ENCODE measurements at regions not wholly inside any gene's neighbourhood (a gene's known extent, or its start where the extent isn't known, plus 50 kb on each side); places are given as distances from the start of the nearest gene placed in this dataset.

- WGBS = 100% methylated on average over 3 of the region's 6 CpGs
Observed at GRCh38 chr9:81755721-81756120, 66.4 kb upstream of the TLE1 start.

DNA sequence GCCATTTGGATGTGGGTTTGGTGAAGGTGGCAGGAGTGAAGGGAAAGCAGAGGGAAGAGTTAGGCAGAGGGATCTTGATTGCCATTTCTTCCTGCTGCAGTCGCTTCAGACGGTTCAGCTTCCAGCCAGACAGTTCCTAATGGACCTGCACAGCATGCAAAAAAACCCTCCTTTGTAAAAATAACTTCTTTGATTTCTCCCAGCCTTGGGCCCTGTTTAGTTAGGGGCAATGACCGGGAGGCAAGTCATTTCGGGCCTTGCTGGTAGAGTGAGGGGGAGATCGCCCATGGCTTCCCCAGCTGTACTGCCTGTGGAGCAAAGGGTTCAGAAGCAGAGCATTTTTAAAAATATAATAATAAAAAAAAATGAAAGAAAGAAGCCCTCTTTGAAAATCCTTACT is 67.2 kb upstream of the TLE1 start:
- Histone ChIP-seq H3K14ac (ENCODE audit: low read length in 2 of 2) (no peak overlapping the region), H3K4ac (ENCODE audit: low read depth in 1 of 2, low read length in 2 of 2) (no peak overlapping the region), H3K4me2 (ENCODE audit: low read length, poor library complexity, severe bottlenecking) (no peak overlapping the region), H3K4me1 (ENCODE audit: control insufficient read depth, insufficient read depth, low read depth, low read length) (peaks cover 8% of the 10 kb centered on the region), H3K9me3 (ENCODE audit: control insufficient read depth, low read length) (no peaks in the 10 kb centered on the region), H2BK12ac (ENCODE audit: low read length in 2 of 2) (peak overlapping the region in 1 of 2 experiments; percentile 68), H3K27me3 (ENCODE audit: control insufficient read depth in 1 of 2, insufficient read depth in 1 of 2, low read length in 2 of 2) (peaks cover 0 to 3% of the 10 kb centered on the region in 2 experiments), H4K8ac (ENCODE audit: low read length) (no peak overlapping the region), H3K79me1 (replicated peaks; ENCODE audit: low read length, poor library complexity, severe bottlenecking) (no peaks in the 10 kb centered on the region), H2AK5ac (ENCODE audit: low read length, severe bottlenecking) (no peak overlapping the region), H3K18ac (ENCODE audit: low read depth in 1 of 2, low read length in 2 of 2) (no peak overlapping the region), H3K36me3 (ENCODE audit: control insufficient read depth in 1 of 2, insufficient read depth in 2 of 2, low read depth in 1 of 2, low read length in 2 of 2) (no peaks in the 10 kb centered on the region), H3K23ac (ENCODE audit: low read length in 2 of 2) (no peak overlapping the region), H2BK15ac (ENCODE audit: low read depth, poor library complexity, severe bottlenecking) (no peak overlapping the region), H3K27ac (ENCODE audit: low read length, poor library complexity, severe bottlenecking) (no peak overlapping the region), H4K91ac (ENCODE audit: low read length) (no peak overlapping the region), H2BK120ac (ENCODE audit: low read depth, low read length) (no peak overlapping the region), H3K9ac (ENCODE audit: low read length) (no peak overlapping the region), H2AFZ (ENCODE audit: low read depth, low read length) (no peak overlapping the region), H3K4me3 (ENCODE audit: insufficient read depth in 1 of 2, low read depth in 1 of 2, low read length in 2 of 2) (peak overlapping the region in 1 of 2 experiments; percentile 1), H2BK5ac (ENCODE audit: low read depth, low read length, poor library complexity, severe bottlenecking) (no peak overlapping the region)
- WGBS = no CpG with 5 or more reads among the region's 5 CpGs
- DNase-seq = no peak

More at GRCh38 chr9:81755721-81756120, 66.4 kb upstream of the TLE1 start:
- H3K27ac ChIP-seq (ENCODE audit: low read length, poor library complexity, severe bottlenecking) = no peak overlapping the region
- H3K14ac ChIP-seq (ENCODE audit: low read length in 2 of 2) = no peak overlapping the region
- H3K27me3 ChIP-seq (ENCODE audit: control insufficient read depth in 1 of 2, insufficient read depth in 1 of 2, low read length in 2 of 2) = peaks cover 0 to 3% of the 10 kb centered on the region in 2 experiments
- H2BK12ac ChIP-seq (ENCODE audit: low read length in 2 of 2) = peak overlapping the region in 1 of 2 experiments; percentile 47
- H3K9me3 ChIP-seq (ENCODE audit: control insufficient read depth, low read length) = no peaks in the 10 kb centered on the region
- no peak overlapping the region for H3K4me2 ChIP-seq (ENCODE audit: low read length, poor library complexity, severe bottlenecking)
- no peak overlapping the region for H4K91ac ChIP-seq (ENCODE audit: low read length)
- no peak for DNase-seq
- no peak overlapping the region for H3K23ac ChIP-seq (ENCODE audit: low read length in 2 of 2)
- H3K4me3 ChIP-seq (ENCODE audit: insufficient read depth in 1 of 2, low read depth in 1 of 2, low read length in 2 of 2) = no peak overlapping the region
- no peak overlapping the region for H2BK15ac ChIP-seq (ENCODE audit: low read depth, poor library complexity, severe bottlenecking)
- H3K9ac ChIP-seq (ENCODE audit: low read length) = no peak overlapping the region
- H3K18ac ChIP-seq (ENCODE audit: low read depth in 1 of 2, low read length in 2 of 2) = no peak overlapping the region
- H3K4ac ChIP-seq (ENCODE audit: low read depth in 1 of 2, low read length in 2 of 2) = no peak overlapping the region
- H2BK5ac ChIP-seq (ENCODE audit: low read depth, low read length, poor library complexity, severe bottlenecking) = no peak overlapping the region
- no peaks in the 10 kb centered on the region for H3K79me1 ChIP-seq (replicated peaks; ENCODE audit: low read length, poor library complexity, severe bottlenecking)
- H2AK5ac ChIP-seq (ENCODE audit: low read length, severe bottlenecking) = no peak overlapping the region
- H2BK120ac ChIP-seq (ENCODE audit: low read depth, low read length) = no peak overlapping the region
- H4K8ac ChIP-seq (ENCODE audit: low read length) = no peak overlapping the region
- H2AFZ ChIP-seq (ENCODE audit: low read depth, low read length) = no peak overlapping the region
- no peaks in the 10 kb centered on the region for H3K36me3 ChIP-seq (ENCODE audit: control insufficient read depth in 1 of 2, insufficient read depth in 2 of 2, low read depth in 1 of 2, low read length in 2 of 2)
- peaks cover 5% of the 10 kb centered on the region for H3K4me1 ChIP-seq (ENCODE audit: control insufficient read depth, insufficient read depth, low read depth, low read length)

GRCh38 chr9:81758123-81758797 is 68.9 kb upstream of the TLE1 start:
- no peaks in the 10 kb centered on the region for H3K36me3 ChIP-seq (ENCODE audit: control insufficient read depth in 1 of 2, insufficient read depth in 2 of 2, low read depth in 1 of 2, low read length in 2 of 2)
- H3K27me3 ChIP-seq (ENCODE audit: control insufficient read depth in 1 of 2, insufficient read depth in 1 of 2, low read length in 2 of 2) = no peaks in the 10 kb centered on the region
- H2AFZ ChIP-seq (ENCODE audit: low read depth, low read length) = no peak overlapping the region
- no peak overlapping the region for H3K4ac ChIP-seq (ENCODE audit: low read depth in 1 of 2, low read length in 2 of 2)
- no peak overlapping the region for H3K9ac ChIP-seq (ENCODE audit: low read length)
- H2BK15ac ChIP-seq (ENCODE audit: low read depth, poor library complexity, severe bottlenecking) = no peak overlapping the region
- no peak overlapping the region for H3K14ac ChIP-seq (ENCODE audit: low read length in 2 of 2)
- no peak overlapping the region for H2BK5ac ChIP-seq (ENCODE audit: low read depth, low read length, poor library complexity, severe bottlenecking)
- peak overlapping the region in 1 of 2 experiments; percentile 28 for H3K18ac ChIP-seq (ENCODE audit: low read depth in 1 of 2, low read length in 2 of 2)
- 100% methylated on average over 1 of the region's 3 CpGs for WGBS
- H3K4me3 ChIP-seq (ENCODE audit: insufficient read depth in 1 of 2, low read depth in 1 of 2, low read length in 2 of 2) = no peak overlapping the region
- no peak overlapping the region for H2AK5ac ChIP-seq (ENCODE audit: low read length, severe bottlenecking)
- H3K4me1 ChIP-seq (ENCODE audit: control insufficient read depth, insufficient read depth, low read depth, low read length) = peaks cover 8% of the 10 kb centered on the region
- H2BK12ac ChIP-seq (ENCODE audit: low read length in 2 of 2) = no peak overlapping the region
- DNase-seq = no peak
- no peak overlapping the region for H3K4me2 ChIP-seq (ENCODE audit: low read length, poor library complexity, severe bottlenecking)
- H3K27ac ChIP-seq (ENCODE audit: low read length, poor library complexity, severe bottlenecking) = no peak overlapping the region
- no peak overlapping the region for H2BK120ac ChIP-seq (ENCODE audit: low read depth, low read length)
- no peaks in the 10 kb centered on the region for H3K9me3 ChIP-seq (ENCODE audit: control insufficient read depth, low read length)
- no peak overlapping the region for H3K23ac ChIP-seq (ENCODE audit: low read length in 2 of 2)
- H3K79me1 ChIP-seq (replicated peaks; ENCODE audit: low read length, poor library complexity, severe bottlenecking) = no peaks in the 10 kb centered on the region
- peak overlapping the region; percentile 76 for H4K91ac ChIP-seq (ENCODE audit: low read length)
- H4K8ac ChIP-seq (ENCODE audit: low read length) = no peak overlapping the region

DNA sequence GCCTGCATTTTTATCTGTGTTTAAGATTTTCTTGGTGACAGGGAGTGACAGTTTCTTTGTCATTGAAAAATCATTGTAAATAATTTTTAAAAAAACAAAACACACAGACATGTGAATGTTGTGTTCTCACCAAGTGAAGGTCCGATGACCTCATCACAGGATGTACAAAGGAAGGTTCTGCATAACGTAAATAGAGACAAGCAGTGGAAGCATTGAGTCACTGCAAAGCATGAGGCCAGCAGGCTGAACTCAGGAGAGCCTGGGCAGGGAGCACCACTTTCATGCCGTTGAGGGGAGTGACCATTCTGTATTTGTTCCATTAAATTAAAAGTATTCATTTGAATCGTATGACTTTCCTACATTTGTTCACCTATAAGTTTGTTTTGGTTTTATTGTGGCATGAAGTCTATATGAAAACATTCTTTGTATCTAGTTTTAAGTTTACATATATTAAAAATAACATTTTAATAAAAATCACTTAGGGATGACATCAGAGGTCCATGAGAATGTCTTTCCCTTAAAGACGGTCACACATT is 70.4 kb upstream of the TLE1 start:
- no peaks in the 10 kb centered on the region for H3K27me3 ChIP-seq (ENCODE audit: control insufficient read depth in 1 of 2, insufficient read depth in 1 of 2, low read length in 2 of 2)

More for the DNA sequence above, 70.4 kb upstream of the TLE1 start:
- no peak overlapping the region for H4K8ac ChIP-seq (ENCODE audit: low read length)
- H2BK120ac ChIP-seq (ENCODE audit: low read depth, low read length) = no peak overlapping the region
- H2AK5ac ChIP-seq (ENCODE audit: low read length, severe bottlenecking) = no peak overlapping the region
- no peak overlapping the region for H3K4me2 ChIP-seq (ENCODE audit: low read length, poor library complexity, severe bottlenecking)
- H3K4me1 ChIP-seq (ENCODE audit: control insufficient read depth, insufficient read depth, low read depth, low read length) = peaks cover 4% of the 10 kb centered on the region
- H3K27ac ChIP-seq (ENCODE audit: low read length, poor library complexity, severe bottlenecking) = no peak overlapping the region
- no peak overlapping the region for H3K18ac ChIP-seq (ENCODE audit: low read depth in 1 of 2, low read length in 2 of 2)
- H2BK15ac ChIP-seq (ENCODE audit: low read depth, poor library complexity, severe bottlenecking) = no peak overlapping the region
- 0% methylated on average over 2 of the region's 5 CpGs for WGBS
- H3K23ac ChIP-seq (ENCODE audit: low read length in 2 of 2) = no peak overlapping the region
- H3K36me3 ChIP-seq (ENCODE audit: control insufficient read depth in 1 of 2, insufficient read depth in 2 of 2, low read depth in 1 of 2, low read length in 2 of 2) = no peaks in the 10 kb centered on the region
- H3K9me3 ChIP-seq (ENCODE audit: control insufficient read depth, low read length) = no peaks in the 10 kb centered on the region
- H2BK5ac ChIP-seq (ENCODE audit: low read depth, low read length, poor library complexity, severe bottlenecking) = no peak overlapping the region
- H2AFZ ChIP-seq (ENCODE audit: low read depth, low read length) = no peak overlapping the region
- DNase-seq = peak; percentile 98
- H4K91ac ChIP-seq (ENCODE audit: low read length) = no peak overlapping the region
- H3K4ac ChIP-seq (ENCODE audit: low read depth in 1 of 2, low read length in 2 of 2) = no peak overlapping the region
- H3K9ac ChIP-seq (ENCODE audit: low read length) = peak overlapping the region; percentile 53
- no peak overlapping the region for H3K14ac ChIP-seq (ENCODE audit: low read length in 2 of 2)
- H3K4me3 ChIP-seq (ENCODE audit: insufficient read depth in 1 of 2, low read depth in 1 of 2, low read length in 2 of 2) = no peak overlapping the region
- no peak overlapping the region for H2BK12ac ChIP-seq (ENCODE audit: low read length in 2 of 2)
- no peaks in the 10 kb centered on the region for H3K79me1 ChIP-seq (replicated peaks; ENCODE audit: low read length, poor library complexity, severe bottlenecking)

Data from mesenchymal stem cell (in vitro differentiated cells and primary cell).